H1 (cell line): ENCODE measurements at regions not wholly inside any gene's neighbourhood (a gene's known extent, or its start where the extent isn't known, plus 50 kb on each side); places are given as distances from the start of the nearest gene placed in this dataset.
A peak's percentile ranks its signal among the peaks of the same experiment; 100 is the strongest.

Experiments used
- CTCF ChIA-PET: fragments of 300-600 bp; sonication (Branson Sonifier 250); formaldehyde crosslinking; loops from one replicate; lab custom pipeline; 2021; ENCODE audit not compliant: partially characterized antibody; lab: Charles Lee
- POLR2A ChIA-PET: fragments of 300-600 bp; sonication (Branson Sonifier 250); formaldehyde crosslinking; loops from one replicate; lab custom pipeline; 2021; ENCODE audit warnings: inconsistent platforms; ENCODE audit not compliant: partially characterized antibody; lab: Charles Lee
- DNase-seq, 2 experiments: peaks; one replicate each; pipeline versions ENCODE4 v3.0.0 to v3.0.0-alpha.2; 2010 to 2022; ENCODE audit warnings: low spot score in 2 of 2, low read depth in 1 of 2, mixed read lengths in 1 of 2
- FAIRE-seq: peaks from 2 replicates; lab custom pipeline; 2011; peaks lifted over from hg19 to GRCh38; lab: Jason Lieb, UNC
- H2AFZ ChIP-seq: 2 replicates; pipeline ENCODE4 v1.8.1; 2012; ENCODE audit warnings: low read length, inconsistent platforms
- H2AK5ac ChIP-seq: 2 replicates; pipeline ENCODE4 v1.6.1; 2013; ENCODE audit warnings: low read depth, low read length
- H2BK120ac ChIP-seq: replicated peaks from 2 replicates; pipeline ENCODE3; 2013; ENCODE audit warnings: low read depth, low read length, inconsistent platforms
- H2BK12ac ChIP-seq: 2 replicates; pipeline ENCODE4 v1.6.1; 2013; ENCODE audit warnings: low read depth, low read length
- H2BK15ac ChIP-seq: 2 replicates; pipeline ENCODE4 v1.6.1; 2013; ENCODE audit warnings: low read length
- H2BK20ac ChIP-seq: 2 replicates; pipeline ENCODE4 v1.6.1; 2013; ENCODE audit warnings: low read length
- H2BK5ac ChIP-seq: 2 replicates; pipeline ENCODE4 v1.6.1; 2013; ENCODE audit warnings: low read depth, low read length
- H3K14ac ChIP-seq: 2 replicates; pipeline ENCODE4 v1.6.1; 2013; ENCODE audit warnings: inconsistent platforms; ENCODE audit not compliant: insufficient read length
- H3K18ac ChIP-seq: 2 replicates; pipeline ENCODE4 v1.6.1; 2013; ENCODE audit warnings: low read length; ENCODE audit errors: extremely low read depth
- H3K23ac ChIP-seq: 2 replicates; pipeline ENCODE4 v1.6.1; 2013; ENCODE audit warnings: inconsistent platforms; ENCODE audit not compliant: insufficient read length
- H3K23me2 ChIP-seq: 2 replicates; pipeline ENCODE4 v1.6.1; 2013; ENCODE audit warnings: low read depth, low read length
- H3K27ac ChIP-seq: 2 replicates; pipeline ENCODE4 v1.6.1; 2011; ENCODE audit warnings: low read depth, low read length, inconsistent platforms
- H3K27me3 ChIP-seq, 4 experiments: replicated peaks in 1 of 4; 1 replicate in 1 of 4; 2 replicates in 3 of 4; pipeline versions ENCODE4 v1.6.1 to v1.8.1; 2011 to 2013; ENCODE audit warnings: low read length in 3 of 4, mild to moderate bottlenecking in 3 of 4, inconsistent platforms in 2 of 4, mixed read lengths in 2 of 4, moderate library complexity in 1 of 4; ENCODE audit not compliant: control insufficient read depth in 3 of 4, insufficient read depth in 3 of 4; ENCODE audit errors: extremely low read depth in 1 of 4
- H3K36me3 ChIP-seq, 4 experiments: 2 replicates each; pipeline versions ENCODE4 v1.6.1 to v1.8.1; 2011 to 2013; ENCODE audit warnings: mild to moderate bottlenecking in 4 of 4, low read length in 3 of 4, moderate library complexity in 2 of 4, control low read depth in 1 of 4, inconsistent platforms in 1 of 4; ENCODE audit not compliant: insufficient read depth in 4 of 4, control insufficient read depth in 2 of 4
- H3K4ac ChIP-seq: replicated peaks from 2 replicates; pipeline ENCODE3; 2013; ENCODE audit warnings: low read length, low read depth, mixed read lengths, inconsistent platforms; ENCODE audit not compliant: insufficient read length
- H3K4me1 ChIP-seq, 4 experiments: replicated peaks in 1 of 4; 1 replicate in 1 of 4; 2 replicates in 3 of 4; pipeline versions ENCODE4 v1.6.1 to v1.8.1; 2011 to 2013; ENCODE audit warnings: low read length in 3 of 4, inconsistent platforms in 2 of 4, mixed read lengths in 1 of 4; ENCODE audit not compliant: insufficient read depth in 4 of 4, control insufficient read depth in 3 of 4
- H3K4me2 ChIP-seq, 2 experiments: 2 replicates each; pipeline versions ENCODE4 v1.6.1 to v1.8.1; 2011 to 2013; ENCODE audit warnings: low read depth in 2 of 2, low read length in 2 of 2, control low read depth in 1 of 2, inconsistent platforms in 1 of 2, mild to moderate bottlenecking in 1 of 2; ENCODE audit not compliant: insufficient read depth in 1 of 2
- H3K4me3 ChIP-seq, 4 experiments: fragments of 200-600, 300-600 bp in 1 of 4; sonication (generic), shearing (Covaris generic), sonication (Bioruptor Twin) in 1 of 4; 2 replicates each; pipeline versions ENCODE4 v1.5.1 to v1.8.1; 2011 to 2016; ENCODE audit warnings: low read length in 4 of 4, low read depth in 3 of 4, control low read depth in 2 of 4, inconsistent platforms in 2 of 4, mild to moderate bottlenecking in 2 of 4, mixed read lengths in 1 of 4, moderate library complexity in 1 of 4; ENCODE audit not compliant: insufficient read depth in 2 of 4; ENCODE audit errors: extremely low read depth in 1 of 4
- H3K56ac ChIP-seq: replicated peaks from 2 replicates; pipeline ENCODE3; 2013; ENCODE audit warnings: low read depth, mild to moderate bottlenecking, mixed read lengths, low read length, inconsistent platforms; ENCODE audit not compliant: insufficient read length
- H3K79me1 ChIP-seq: 2 replicates; pipeline ENCODE4 v1.6.1; 2013; ENCODE audit warnings: low read depth, low read length, control low read depth
- H3K79me2 ChIP-seq, 2 experiments: 2 replicates each; pipeline versions ENCODE4 v1.6.1 to v1.8.1; 2012 to 2013; ENCODE audit warnings: low read length in 2 of 2, mild to moderate bottlenecking in 2 of 2, inconsistent platforms in 1 of 2; ENCODE audit not compliant: insufficient read depth in 2 of 2, control insufficient read depth in 1 of 2
- H3K9ac ChIP-seq, 4 experiments: replicated peaks in 1 of 4; 1 replicate in 1 of 4; 2 replicates in 3 of 4; pipeline versions ENCODE4 v1.6.1 to v1.8.1; 2011 to 2013; ENCODE audit warnings: low read depth in 3 of 4, low read length in 3 of 4, control low read depth in 2 of 4, mild to moderate bottlenecking in 2 of 4, moderate library complexity in 2 of 4, inconsistent platforms in 1 of 4; ENCODE audit errors: extremely low read depth in 1 of 4
- H3K9me3 ChIP-seq, 2 experiments: 2 replicates each; pipeline versions ENCODE4 v1.6.1 to v1.8.1; 2012 to 2013; ENCODE audit warnings: mild to moderate bottlenecking in 2 of 2, moderate library complexity in 2 of 2, control low read depth in 1 of 2, inconsistent platforms in 1 of 2, low read depth in 1 of 2, low read length in 1 of 2, mixed read lengths in 1 of 2; ENCODE audit not compliant: insufficient read depth in 2 of 2
- H4K20me1 ChIP-seq, 2 experiments: replicated peaks in 1 of 2; 2 replicates each; pipeline versions ENCODE3 to v1.8.1; 2011 to 2013; ENCODE audit warnings: inconsistent platforms in 2 of 2, low read length in 2 of 2, mild to moderate bottlenecking in 1 of 2; ENCODE audit not compliant: insufficient read depth in 2 of 2, control insufficient read depth in 1 of 2
- H4K5ac ChIP-seq: 2 replicates; pipeline ENCODE4 v1.6.1; 2013; ENCODE audit warnings: low read length, low read depth, mixed read lengths, inconsistent platforms; ENCODE audit not compliant: insufficient read length
- H4K8ac ChIP-seq: 2 replicates; pipeline ENCODE4 v1.8.0; 2013; ENCODE audit warnings: mild to moderate bottlenecking, moderate library complexity, low read length, inconsistent platforms; ENCODE audit not compliant: insufficient read depth; ENCODE audit errors: extremely low read depth
- H4K91ac ChIP-seq: replicated peaks from 2 replicates; pipeline ENCODE3; 2013; ENCODE audit warnings: low read length, mixed read lengths, inconsistent platforms; ENCODE audit not compliant: insufficient read length
- EZH2 ChIP-seq: fragments of 200-600 bp; sonication (generic); IDR thresholded peaks from 2 replicates; pipeline ENCODE4 v1.7.1; 2012; ENCODE audit warnings: low read depth, mild to moderate bottlenecking, moderate library complexity, low read length, inconsistent platforms; ENCODE audit not compliant: severe bottlenecking
- HDAC6 ChIP-seq: IDR thresholded peaks from one replicate; pipeline ENCODE4 v1.7.1; 2012; ENCODE audit warnings: low read depth, mild to moderate bottlenecking, inconsistent platforms, low read length, moderate library complexity
- JUN ChIP-seq: IDR thresholded peaks from 2 replicates; pipeline ENCODE4 v1.6.1; 2011; ENCODE audit warnings: low read depth, mild to moderate bottlenecking, improper control_type of control experiment, low read length
- WGBS, 2 experiments: shearing (Covaris generic) in 1 of 2; methylation state at CpG; one replicate each; pipeline versions ENCODE4 v1.1.6 to v1.1.7; 2013 to 2015; ENCODE audit warnings: low lambda C conversion rate in 2 of 2, mixed read lengths in 2 of 2, inconsistent platforms in 1 of 2, low coverage in 1 of 2, missing lambda C conversion rate in 1 of 2; ENCODE audit not compliant: insufficient replicate concordance in 2 of 2, insufficient coverage in 1 of 2, insufficient read length in 1 of 2; ENCODE audit errors: extremely low coverage in 1 of 2, missing lambda C conversion rate in 1 of 2; 5-methylcytosine and 5-hydroxymethylcytosine counted together

GRCh38 chr6:15948930-15949900, 179.7 kb upstream of the MYLIP start:
- 77% methylated on average over 10 of the region's 10 CpGs; no CpG with 5 or more reads in 1 of the 2 experiments for WGBS, 2 experiments
- peaks cover 2 to 18% (median 8%) of the 10 kb centered on the region in 4 experiments; a peak in 5 of 7 replicates for H3K4me1 ChIP-seq
- no peak overlapping the region for H3K27ac ChIP-seq
- no peaks in the 10 kb centered on the region for H3K27me3 ChIP-seq
- H3K9me3 ChIP-seq, result no peaks in the 10 kb centered on the region
- no peaks in the 10 kb centered on the region for H3K36me3 ChIP-seq
- no peak overlapping the region for H3K18ac ChIP-seq
- no peak overlapping the region for H4K91ac ChIP-seq
- no peak overlapping the region for H2AK5ac ChIP-seq
- no peak overlapping the region for H4K5ac ChIP-seq
- no peak for FAIRE-seq
- no peak overlapping the region for H3K23ac ChIP-seq
- CTCF ChIA-PET, result interaction anchor here (0.6 to 1.6 kb wide), 2 partner anchors 54 to 57 kb away, joined by 3 read pairs; no protein-coding TSS in a partner anchor
- DNase-seq, result no peak
- no peak overlapping the region for H2BK20ac ChIP-seq
- H3K56ac ChIP-seq, result no peak overlapping the region
- no peak overlapping the region for H2BK12ac ChIP-seq
- POLR2A ChIA-PET, result no interaction called here
- H2AFZ ChIP-seq, result peak overlapping the region; percentile 85
- H3K4ac ChIP-seq, result no peak overlapping the region
- no peak overlapping the region for H3K4me2 ChIP-seq
- no peaks in the 10 kb centered on the region for H3K79me2 ChIP-seq
- H2BK5ac ChIP-seq, result no peak overlapping the region
- no peaks in the 10 kb centered on the region for H3K23me2 ChIP-seq
- H3K9ac ChIP-seq, result no peak overlapping the region
- TF ChIP-seq HDAC6, result no peak
- no peak for TF ChIP-seq EZH2
- TF ChIP-seq JUN, result no peak
- no peaks in the 10 kb centered on the region for H4K20me1 ChIP-seq
- no peak overlapping the region for H3K4me3 ChIP-seq
- no peaks in the 10 kb centered on the region for H3K79me1 ChIP-seq
- no peak overlapping the region for H2BK15ac ChIP-seq
- H4K8ac ChIP-seq, result no peak overlapping the region
- no peak overlapping the region for H3K14ac ChIP-seq
- no peak overlapping the region for H2BK120ac ChIP-seq
